Kidney (tissue), 13 donors: ENCODE measurements at regions not wholly inside any gene's neighbourhood (a gene's known extent, or its start where the extent isn't known, plus 50 kb on each side); places are given as distances from the start of the nearest gene placed in this dataset.

Experiments
- DNase-seq, 5 donors: peaks; one replicate each; pipeline ENCODE4 v3.0.0-alpha.2; 2013 to 2020
- FAIRE-seq: peaks from 2 replicates; lab custom pipeline; 2012; peaks lifted over from hg19 to GRCh38; lab: Jason Lieb, UNC
- H3K27ac ChIP-seq, 2 donors: one replicate each; pipeline ENCODE4 v1.7.0; 2013; ENCODE audit warnings: low read depth in 2 of 2, low read length in 2 of 2, inconsistent platforms in 1 of 2
- H3K27me3 ChIP-seq: one replicate; pipeline ENCODE4 v1.7.1; 2013; ENCODE audit warnings: low read length, inconsistent platforms; ENCODE audit not compliant: control insufficient read depth, insufficient read depth
- H3K36me3 ChIP-seq, 3 donors: one replicate each; pipeline versions ENCODE4 v1.7.0 to v1.7.1; 2013; ENCODE audit warnings: low read length in 3 of 3, control low read depth in 1 of 3, inconsistent platforms in 1 of 3; ENCODE audit not compliant: insufficient read depth in 3 of 3, control insufficient read depth in 2 of 3
- H3K4me1 ChIP-seq, 3 donors: one replicate each; pipeline versions ENCODE4 v1.7.0 to v1.7.1; 2013; ENCODE audit warnings: low read length in 3 of 3, inconsistent platforms in 1 of 3, low read depth in 1 of 3; ENCODE audit not compliant: control insufficient read depth in 2 of 3, insufficient read depth in 2 of 3
- H3K4me3 ChIP-seq, 3 donors: one replicate each; pipeline versions ENCODE4 v1.7.0 to v1.8.1; 2013; ENCODE audit warnings: low read length in 3 of 3, control low read depth in 1 of 3, inconsistent platforms in 1 of 3
- H3K9ac ChIP-seq, 3 donors: one replicate each; pipeline versions ENCODE4 v1.7.0 to v1.7.1; 2013; ENCODE audit warnings: low read length in 3 of 3, control low read depth in 1 of 3, inconsistent platforms in 1 of 3
- H3K9me3 ChIP-seq, 3 donors: one replicate each; pipeline versions ENCODE4 v1.7.0 to v1.7.1; 2013; ENCODE audit warnings: low read length in 3 of 3, control low read depth in 1 of 3, inconsistent platforms in 1 of 3; ENCODE audit not compliant: control insufficient read depth in 2 of 3, insufficient read depth in 1 of 3
- intact Hi-C: fragments of 100-400 bp; cut with DNase I; formaldehyde crosslinking; loops from one replicate; pipeline ENCODE4 v1.11.1; 2022
- TF ChIP-seq, protein P1 (sequence below): IDR thresholded peaks from 3 replicates; pipeline ENCODE4 v1.5.1; 2012; ENCODE audit warnings: mild to moderate bottlenecking, moderate library complexity, borderline replicate concordance; ENCODE audit not compliant: insufficient read depth; ENCODE audit errors: extremely low read depth
- donor health status: control.
- donor health status: control.
- donor health status: control.
- donor health status: control.
- donor health status: control.
- donor health status: DM: yes; HTN: yes; CAD: no.
- donor health status: Normal renal cell carcinoma (clear cell type).

DNA sequence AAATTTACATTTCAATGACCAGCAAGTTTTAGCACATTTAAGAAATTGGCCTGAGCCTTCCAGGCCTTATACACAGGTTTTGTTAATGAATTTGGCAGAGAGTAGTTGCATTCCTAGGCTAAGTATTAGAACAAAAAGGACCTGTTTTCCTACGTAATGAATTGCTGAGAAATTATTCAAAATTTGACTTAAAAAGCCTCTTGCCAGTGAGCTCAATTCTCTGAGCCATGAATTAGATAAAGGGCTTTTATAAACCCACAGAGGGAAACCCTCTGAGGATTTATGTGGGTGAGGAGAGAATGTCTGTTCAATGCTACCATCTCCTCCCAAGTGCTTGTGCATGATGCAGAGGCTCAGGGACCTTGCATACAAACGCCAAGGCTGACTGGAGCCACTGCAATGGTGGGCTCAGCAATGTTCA, 94.5 kb upstream of the PELI2 start:
- no peak overlapping the region for H3K9ac ChIP-seq
- DNase-seq (no peak), FAIRE-seq (no peak)
- H3K27ac ChIP-seq = no peak overlapping the region
- TF ChIP-seq, protein P1, sequence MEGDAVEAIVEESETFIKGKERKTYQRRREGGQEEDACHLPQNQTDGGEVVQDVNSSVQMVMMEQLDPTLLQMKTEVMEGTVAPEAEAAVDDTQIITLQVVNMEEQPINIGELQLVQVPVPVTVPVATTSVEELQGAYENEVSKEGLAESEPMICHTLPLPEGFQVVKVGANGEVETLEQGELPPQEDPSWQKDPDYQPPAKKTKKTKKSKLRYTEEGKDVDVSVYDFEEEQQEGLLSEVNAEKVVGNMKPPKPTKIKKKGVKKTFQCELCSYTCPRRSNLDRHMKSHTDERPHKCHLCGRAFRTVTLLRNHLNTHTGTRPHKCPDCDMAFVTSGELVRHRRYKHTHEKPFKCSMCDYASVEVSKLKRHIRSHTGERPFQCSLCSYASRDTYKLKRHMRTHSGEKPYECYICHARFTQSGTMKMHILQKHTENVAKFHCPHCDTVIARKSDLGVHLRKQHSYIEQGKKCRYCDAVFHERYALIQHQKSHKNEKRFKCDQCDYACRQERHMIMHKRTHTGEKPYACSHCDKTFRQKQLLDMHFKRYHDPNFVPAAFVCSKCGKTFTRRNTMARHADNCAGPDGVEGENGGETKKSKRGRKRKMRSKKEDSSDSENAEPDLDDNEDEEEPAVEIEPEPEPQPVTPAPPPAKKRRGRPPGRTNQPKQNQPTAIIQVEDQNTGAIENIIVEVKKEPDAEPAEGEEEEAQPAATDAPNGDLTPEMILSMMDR = no peak
- no peaks in the 10 kb centered on the region for H3K9me3 ChIP-seq
- no peak overlapping the region for H3K4me3 ChIP-seq
- no peaks in the 10 kb centered on the region for H3K4me1 ChIP-seq
- no peaks in the 10 kb centered on the region for H3K27me3 ChIP-seq
- H3K36me3 ChIP-seq = no peaks in the 10 kb centered on the region
- intact Hi-C loops = no loop called here

DNA sequence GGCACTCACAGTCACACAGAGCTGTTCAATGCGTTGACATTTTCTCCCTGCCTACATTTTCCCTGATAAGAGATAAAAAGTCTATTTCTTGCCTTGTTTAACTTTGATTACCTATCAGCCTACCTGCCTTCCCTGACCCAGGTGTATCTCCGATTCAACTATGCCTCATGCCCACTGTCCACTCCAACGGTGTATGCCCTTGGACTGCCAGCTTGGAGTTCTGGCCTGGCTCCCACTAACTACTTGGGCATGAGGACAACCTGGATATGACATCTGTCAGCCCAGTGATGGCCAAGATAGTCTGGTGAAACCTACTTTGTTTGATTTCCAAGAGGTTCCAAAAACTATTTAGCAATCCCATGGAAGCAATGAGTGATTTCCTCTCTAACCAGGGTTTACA, 93.0 kb upstream of the PELI2 start:
- DNase-seq (no peak), FAIRE-seq (no peak)
- H3K27ac ChIP-seq = no peak overlapping the region
- intact Hi-C loops = no loop called here
- H3K4me3 ChIP-seq = no peak overlapping the region
- H3K36me3 ChIP-seq = no peaks in the 10 kb centered on the region
- no peak overlapping the region for H3K9ac ChIP-seq
- H3K9me3 ChIP-seq = no peaks in the 10 kb centered on the region
- TF ChIP-seq, protein P1 = no peak
- H3K27me3 ChIP-seq = no peaks in the 10 kb centered on the region
- no peaks in the 10 kb centered on the region for H3K4me1 ChIP-seq

DNA sequence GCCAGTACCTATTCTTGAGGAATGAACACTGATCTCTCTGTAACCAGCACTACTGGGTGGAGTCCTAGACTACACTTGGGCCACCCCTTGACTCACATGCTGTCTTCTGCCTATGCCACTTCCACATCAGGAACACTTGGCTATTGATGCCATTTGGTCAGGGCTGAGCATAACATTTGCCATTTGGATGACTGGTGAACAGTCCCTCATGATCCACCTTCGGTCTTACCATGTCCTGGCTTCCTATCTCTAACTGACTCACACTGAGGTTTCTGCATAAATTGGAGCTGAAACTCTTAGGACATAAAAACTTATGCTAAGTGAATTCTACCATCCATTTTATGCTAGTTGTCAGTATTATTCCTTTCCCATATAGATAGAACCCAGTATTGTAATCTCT, 91.7 kb upstream of the PELI2 start:
- Histone ChIP-seq H3K4me3 (no peak overlapping the region), H3K4me1 (no peaks in the 10 kb centered on the region), H3K36me3 (no peaks in the 10 kb centered on the region), H3K9ac (no peak overlapping the region), H3K9me3 (no peaks in the 10 kb centered on the region), H3K27ac (no peak overlapping the region), H3K27me3 (no peaks in the 10 kb centered on the region)
- FAIRE-seq (no peak), DNase-seq (no peak)
- intact Hi-C loops = no loop called here
- TF ChIP-seq, protein P1 = no peak

DNA sequence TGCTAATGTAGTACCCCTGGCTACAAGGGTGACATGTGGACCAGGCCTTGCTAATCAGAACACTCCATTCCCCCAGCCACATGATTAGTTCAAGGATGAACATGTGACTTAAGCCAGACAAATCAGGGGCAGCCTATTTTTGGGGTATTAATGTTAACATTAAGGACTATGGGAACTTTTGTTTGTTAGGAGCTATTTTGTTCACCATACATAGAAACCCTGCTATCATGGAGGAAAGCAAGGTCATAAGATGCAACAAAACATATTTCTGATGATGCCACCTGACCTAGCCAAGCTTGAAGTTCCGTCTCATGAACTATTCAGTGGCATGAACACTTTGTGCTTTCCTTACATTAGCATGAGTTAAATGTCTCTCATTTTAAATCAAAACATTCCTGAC, 90.8 kb upstream of the PELI2 start:
- no peak overlapping the region for H3K9ac ChIP-seq
- H3K27ac ChIP-seq = no peak overlapping the region
- TF ChIP-seq, protein P1 = no peak
- no peaks in the 10 kb centered on the region for H3K9me3 ChIP-seq
- no peaks in the 10 kb centered on the region for H3K36me3 ChIP-seq
- DNase-seq (no peak), FAIRE-seq (no peak)
- H3K27me3 ChIP-seq = no peaks in the 10 kb centered on the region
- H3K4me3 ChIP-seq = no peak overlapping the region
- H3K4me1 ChIP-seq = no peaks in the 10 kb centered on the region
- intact Hi-C loops = no loop called here
